Natural killer cell (primary cell): ENCODE measurements at regions not wholly inside any gene's neighbourhood (a gene's known extent, or its start where the extent isn't known, plus 50 kb on each side); places are given as distances from the start of the nearest gene placed in this dataset.

Source experiments
- ATAC-seq, 3 donors: fragments of 150-1000 bp in 2 of 3; fragments of 200-7000 bp in 1 of 3; cut with Tn5 transposase; 1 replicate in 1 of 3; 2 replicates in 2 of 3; pipeline ENCODE4 v1.10.0; 2021; ENCODE audit warnings: mild to moderate bottlenecking in 2 of 3, moderate library complexity in 2 of 3
- DNase-seq, 2 donors: peaks; one replicate each; pipeline versions ENCODE4 v3.0.0 to v3.0.0-alpha.2; 2013 to 2021; ENCODE audit warnings: mixed read lengths in 1 of 2
- H3K27ac ChIP-seq: one replicate; pipeline ENCODE4 v1.5.1; 2013; ENCODE audit warnings: mild to moderate bottlenecking, low read length
- H3K27me3 ChIP-seq: one replicate; pipeline ENCODE4 v1.6.1; 2013; ENCODE audit warnings: low read length; ENCODE audit not compliant: control insufficient read depth, insufficient read depth
- H3K36me3 ChIP-seq: one replicate; pipeline ENCODE4 v1.6.1; 2013; ENCODE audit warnings: low read length; ENCODE audit not compliant: control insufficient read depth, insufficient read depth
- H3K4me1 ChIP-seq: one replicate; pipeline ENCODE4 v1.6.1; 2013; ENCODE audit warnings: low read length; ENCODE audit not compliant: control insufficient read depth, insufficient read depth
- H3K4me3 ChIP-seq: one replicate; pipeline ENCODE4 v1.5.1; 2013; ENCODE audit warnings: low read length
- H3K9me3 ChIP-seq: one replicate; pipeline ENCODE4 v1.6.1; 2013; ENCODE audit warnings: low read length; ENCODE audit not compliant: control insufficient read depth, insufficient read depth
- H3K27ac Mint-ChIP-seq, 2 donors: one replicate each; pipeline ENCODE4 v1.8.0; 2022; ENCODE audit warnings: mild to moderate bottlenecking in 2 of 2, mixed read lengths in 2 of 2, moderate library complexity in 1 of 2
- H3K27me3 Mint-ChIP-seq, 2 donors: one replicate each; pipeline ENCODE4 v1.8.0; 2022; ENCODE audit warnings: low read depth in 2 of 2, mixed read lengths in 2 of 2
- H3K36me3 Mint-ChIP-seq: one replicate; pipeline ENCODE4 v1.8.0; 2022; ENCODE audit warnings: mixed read lengths
- H3K4me1 Mint-ChIP-seq, 2 donors: one replicate each; pipeline ENCODE4 v1.8.0; 2022; ENCODE audit warnings: mixed read lengths in 2 of 2
- H3K4me3 Mint-ChIP-seq: one replicate; pipeline ENCODE4 v1.8.0; 2022; ENCODE audit warnings: mild to moderate bottlenecking, moderate library complexity, mixed read lengths
- H3K9me3 Mint-ChIP-seq, 2 donors: one replicate each; pipeline ENCODE4 v1.8.0; 2022; ENCODE audit warnings: mixed read lengths in 2 of 2
- CTCF ChIP-seq: fragments of 200-600 bp; IDR thresholded peaks from one replicate; pipeline ENCODE4 v1.8.0; 2022; ENCODE audit warnings: antibody characterized with exemption
- WGBS: methylation state at CpG from one replicate; pipeline ENCODE4 v1.1.7; 2013; ENCODE audit warnings: missing lambda C conversion rate; ENCODE audit not compliant: insufficient coverage; 5-methylcytosine and 5-hydroxymethylcytosine counted together
- intact Hi-C: fragments of 100-400 bp; cut with micrococcal nuclease; formaldehyde crosslinking; loops from one replicate; pipeline ENCODE4 v1.14.2; 2022

DNA sequence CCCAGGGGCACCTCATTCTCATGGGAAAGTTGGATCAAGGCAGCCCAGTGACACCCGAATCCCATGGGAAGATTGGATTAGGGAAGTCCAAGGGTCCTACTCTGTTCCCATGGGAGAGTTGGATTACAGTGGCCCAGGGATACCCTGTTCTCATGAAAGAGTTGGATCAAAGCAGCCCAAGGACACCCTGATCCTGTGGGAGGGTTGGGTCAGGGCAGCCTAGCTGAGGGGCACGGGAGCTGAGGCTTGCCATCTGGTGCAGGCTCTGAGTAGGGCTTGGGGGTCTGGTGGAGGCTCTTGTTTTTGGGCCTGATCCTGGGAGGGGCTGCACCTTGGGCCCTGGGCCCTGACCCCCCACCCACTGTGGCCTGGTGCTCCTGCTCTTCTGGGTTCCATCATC, 87.1 kb downstream of the ACKR3 start:
- H3K36me3 Mint-ChIP-seq = no peaks in the 10 kb centered on the region
- no peak overlapping the region for H3K27ac Mint-ChIP-seq
- Histone ChIP-seq H3K4me1 (no peaks in the 10 kb centered on the region), H3K9me3 (no peaks in the 10 kb centered on the region), H3K27me3 (peaks cover 6% of the 10 kb centered on the region), H3K36me3 (no peaks in the 10 kb centered on the region), H3K27ac (no peak overlapping the region), H3K4me3 (no peak overlapping the region)
- H3K27me3 Mint-ChIP-seq = peaks cover 23 to 36% of the 10 kb centered on the region in 2 donors
- DNase-seq (no peak), ATAC-seq (no peak)
- intact Hi-C loops = no loop called here
- H3K9me3 Mint-ChIP-seq = no peaks in the 10 kb centered on the region
- no peak overlapping the region for H3K4me3 Mint-ChIP-seq
- no peak for TF ChIP-seq CTCF
- H3K4me1 Mint-ChIP-seq = no peaks in the 10 kb centered on the region
- WGBS = 87% methylated on average over 2 of the region's 2 CpGs

- intact Hi-C loops = no loop called here
- peaks cover 6% of the 10 kb centered on the region for H3K27me3 ChIP-seq
- peaks cover 21 to 36% of the 10 kb centered on the region in 2 donors for H3K27me3 Mint-ChIP-seq
- no peak overlapping the region for H3K4me3 Mint-ChIP-seq
- ATAC-seq (no peak), DNase-seq (no peak)
- no peaks in the 10 kb centered on the region for H3K9me3 ChIP-seq
- no peaks in the 10 kb centered on the region for H3K9me3 Mint-ChIP-seq
- no peaks in the 10 kb centered on the region for H3K36me3 ChIP-seq
- no peak overlapping the region for H3K27ac ChIP-seq
- WGBS = 90% methylated on average over 5 of the region's 5 CpGs
- TF ChIP-seq CTCF = no peak
- H3K4me3 ChIP-seq = no peak overlapping the region
- no peaks in the 10 kb centered on the region for H3K36me3 Mint-ChIP-seq
- H3K4me1 ChIP-seq = no peaks in the 10 kb centered on the region
- H3K27ac Mint-ChIP-seq = no peak overlapping the region
- H3K4me1 Mint-ChIP-seq = no peaks in the 10 kb centered on the region
Observed at GRCh38 chr2:236657215-236657614, 87.6 kb downstream of the ACKR3 start.

DNA sequence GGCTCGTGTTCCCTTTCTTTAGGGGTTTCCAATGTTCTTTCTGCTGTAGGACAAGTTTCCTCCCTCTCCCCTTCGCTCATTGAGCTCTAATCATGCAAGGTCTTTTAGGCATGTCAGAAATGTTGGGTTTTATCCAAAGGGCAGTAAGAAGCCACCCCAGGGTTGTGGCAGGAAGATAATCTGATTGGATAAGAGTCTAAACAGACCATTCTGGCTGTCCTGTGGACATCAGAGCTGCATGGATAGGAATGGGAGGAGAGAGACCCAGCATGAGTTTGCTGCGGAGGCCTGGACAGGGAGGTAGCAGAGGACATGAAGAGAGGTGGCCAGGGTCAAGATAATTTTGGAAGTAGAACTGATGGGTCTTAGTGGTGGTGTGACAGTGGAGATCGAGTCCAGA, 88.2 kb downstream of the ACKR3 start:
- H3K27me3 ChIP-seq = peaks cover 6% of the 10 kb centered on the region
- Mint-ChIP-seq H3K9me3 (no peaks in the 10 kb centered on the region), H3K36me3 (no peaks in the 10 kb centered on the region), H3K4me3 (no peak overlapping the region), H3K27ac (no peak overlapping the region), H3K27me3 (peaks cover 22 to 42% of the 10 kb centered on the region in 2 donors), H3K4me1 (no peaks in the 10 kb centered on the region)
- H3K36me3 ChIP-seq = no peaks in the 10 kb centered on the region
- H3K4me3 ChIP-seq = no peak overlapping the region
- intact Hi-C loops = no loop called here
- TF ChIP-seq CTCF = no peak
- no peak overlapping the region for H3K27ac ChIP-seq
- no peaks in the 10 kb centered on the region for H3K9me3 ChIP-seq
- H3K4me1 ChIP-seq = no peaks in the 10 kb centered on the region
- ATAC-seq (no peak), DNase-seq (no peak)
- 79% methylated on average over 4 of the region's 4 CpGs for WGBS

DNA sequence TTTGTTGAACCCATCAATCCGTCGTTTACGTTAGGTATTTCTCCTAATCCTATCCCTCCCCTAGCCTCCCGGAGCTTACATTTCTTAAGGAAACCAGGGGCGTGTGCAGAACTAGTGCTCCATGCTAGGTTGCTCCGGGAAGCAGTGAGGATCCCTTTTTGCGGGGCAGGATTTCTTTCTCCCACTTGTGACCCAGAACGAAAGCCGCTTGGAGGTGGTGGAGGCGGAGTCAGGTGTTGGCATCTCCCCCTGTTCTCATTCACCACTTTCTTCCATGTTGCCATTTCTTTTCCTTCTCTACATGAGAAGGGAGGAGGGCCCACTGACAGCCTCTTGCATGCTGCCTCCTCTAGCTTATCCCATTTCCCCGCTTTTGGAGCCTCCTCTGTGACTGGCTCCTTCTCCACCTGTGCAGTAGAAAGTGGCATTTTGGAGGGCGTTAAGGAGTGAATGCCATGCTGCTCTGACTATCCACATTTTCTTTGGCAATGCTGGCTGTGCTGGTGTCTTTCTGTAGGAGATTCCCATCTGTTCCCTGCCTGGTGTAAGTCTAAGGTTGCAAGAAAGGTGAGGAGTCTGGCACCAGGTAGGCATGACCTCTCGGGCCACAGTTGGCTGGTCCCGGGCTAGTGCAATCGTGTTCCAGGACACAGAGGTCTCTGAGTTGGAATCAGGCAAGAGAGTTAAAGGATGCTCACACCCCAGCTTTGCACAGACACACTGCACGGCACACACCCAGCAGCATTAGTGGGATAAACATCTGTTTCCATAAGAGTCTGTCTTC, 89.5 kb downstream of the ACKR3 start:
- H3K27ac Mint-ChIP-seq = no peak overlapping the region
- intact Hi-C loops = no loop called here
- no peak for TF ChIP-seq CTCF
- peaks cover 26 to 56% of the 10 kb centered on the region in 2 donors for H3K27me3 Mint-ChIP-seq
- no peaks in the 10 kb centered on the region for H3K4me1 ChIP-seq
- no peaks in the 10 kb centered on the region for H3K36me3 ChIP-seq
- H3K4me1 Mint-ChIP-seq = no peaks in the 10 kb centered on the region
- no peaks in the 10 kb centered on the region for H3K9me3 Mint-ChIP-seq
- no peak overlapping the region for H3K4me3 ChIP-seq
- peaks cover 6% of the 10 kb centered on the region for H3K27me3 ChIP-seq
- no peak for ATAC-seq
- H3K9me3 ChIP-seq = no peaks in the 10 kb centered on the region
- H3K36me3 Mint-ChIP-seq = no peaks in the 10 kb centered on the region
- no peak for DNase-seq
- H3K27ac ChIP-seq = no peak overlapping the region
- 86% methylated on average over 15 of the region's 16 CpGs for WGBS
- H3K4me3 Mint-ChIP-seq = no peak overlapping the region
